ENCODE measurements at regions not wholly inside any gene's neighbourhood (a gene's known extent, or its start where the extent isn't known, plus 50 kb on each side); places are given as distances from the start of the nearest gene placed in this dataset.

- Histone ChIP-seq H3K4me3 (replicated peaks; ENCODE audit: low read depth, low read length) (no peak overlapping the region), H3K36me3 (ENCODE audit: control insufficient read depth, insufficient read depth, low read length) (no peaks in the 10 kb centered on the region), H3K27me3 (replicated peaks; ENCODE audit: control insufficient read depth, insufficient read depth, low read length) (no peaks in the 10 kb centered on the region; the same call in 1 of the 2 replicates)
- TF ChIP-seq CTCF (IDR thresholded peaks at IDR 0.05; ENCODE audit: insufficient read depth, low read length, poor library complexity, severe bottlenecking): no peak
- DNase-seq (ENCODE audit: extremely low read depth, insufficient read length): no peak
Observed at GRCh38 chr1:61616830-61617229, 108.1 kb downstream of the TM2D1 start.

DNA sequence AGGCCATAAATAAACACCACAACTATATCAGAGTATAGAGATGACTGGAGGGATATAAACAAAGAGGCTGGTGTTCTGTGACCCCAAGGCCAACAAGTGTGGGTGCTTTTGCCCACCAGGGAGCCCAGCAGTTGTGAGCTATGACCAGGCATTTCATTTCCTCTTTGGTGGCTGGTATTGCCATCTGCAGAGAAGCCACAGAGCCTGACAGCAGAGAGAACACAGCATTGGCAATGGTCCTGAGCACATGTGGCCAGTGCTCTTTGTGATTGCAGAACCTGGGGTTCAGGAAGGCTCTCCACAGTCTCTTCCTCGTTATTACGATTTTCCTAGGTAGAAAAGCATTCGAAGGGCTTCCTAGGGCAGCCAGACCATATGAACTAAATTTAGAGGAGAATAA is 112.3 kb downstream of the TM2D1 start:
- H3K36me3 ChIP-seq (ENCODE audit: control insufficient read depth, insufficient read depth, low read length): no peaks in the 10 kb centered on the region
- no peak for DNase-seq (ENCODE audit: extremely low read depth, insufficient read length)
- H3K4me3 ChIP-seq (replicated peaks; ENCODE audit: low read depth, low read length): no peak overlapping the region
- no peak for TF ChIP-seq CTCF (IDR thresholded peaks at IDR 0.05; ENCODE audit: insufficient read depth, low read length, poor library complexity, severe bottlenecking)
- H3K27me3 ChIP-seq (replicated peaks; ENCODE audit: control insufficient read depth, insufficient read depth, low read length): no peaks in the 10 kb centered on the region

- Histone ChIP-seq H3K36me3 (ENCODE audit: control insufficient read depth, insufficient read depth, low read length) (no peaks in the 10 kb centered on the region), H3K27me3 (replicated peaks; ENCODE audit: control insufficient read depth, insufficient read depth, low read length) (no peaks in the 10 kb centered on the region), H3K4me3 (replicated peaks; ENCODE audit: low read depth, low read length) (no peak overlapping the region)
- no peak for TF ChIP-seq CTCF (IDR thresholded peaks at IDR 0.05; ENCODE audit: insufficient read depth, low read length, poor library complexity, severe bottlenecking)
- DNase-seq (ENCODE audit: extremely low read depth, insufficient read length): no peak
Observed at GRCh38 chr1:61609040-61609439, 115.9 kb downstream of the TM2D1 start.

DNA sequence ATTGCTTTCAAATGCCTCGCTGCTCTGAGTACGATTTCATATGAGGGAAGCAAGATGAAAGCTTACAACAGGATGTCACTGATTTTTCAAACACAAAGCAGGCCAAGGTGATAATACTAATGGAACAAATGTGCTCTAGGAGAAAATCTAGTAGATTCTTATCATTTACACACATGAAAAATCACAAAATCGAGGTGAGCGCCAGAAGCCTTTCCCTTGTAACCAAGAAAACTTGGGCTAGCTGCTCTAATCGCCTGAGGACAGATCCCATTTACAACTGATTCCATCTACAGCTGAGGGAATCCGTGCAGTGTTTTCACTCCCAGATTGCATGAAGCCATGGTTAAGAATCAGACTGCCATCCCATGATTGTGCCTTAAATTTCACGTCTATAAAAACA is 117.5 kb downstream of the TM2D1 start:
- H3K36me3 ChIP-seq (ENCODE audit: control insufficient read depth, insufficient read depth, low read length): no peaks in the 10 kb centered on the region
- TF ChIP-seq CTCF (IDR thresholded peaks at IDR 0.05; ENCODE audit: insufficient read depth, low read length, poor library complexity, severe bottlenecking): no peak
- no peaks in the 10 kb centered on the region for H3K27me3 ChIP-seq (replicated peaks; ENCODE audit: control insufficient read depth, insufficient read depth, low read length)
- no peak for DNase-seq (ENCODE audit: extremely low read depth, insufficient read length)
- H3K4me3 ChIP-seq (replicated peaks; ENCODE audit: low read depth, low read length): no peak overlapping the region

GRCh38 chr1:61606448-61607312 is 118.3 kb downstream of the TM2D1 start:
- no peak for TF ChIP-seq CTCF (IDR thresholded peaks at IDR 0.05; ENCODE audit: insufficient read depth, low read length, poor library complexity, severe bottlenecking)
- Histone ChIP-seq H3K36me3 (ENCODE audit: control insufficient read depth, insufficient read depth, low read length) (no peaks in the 10 kb centered on the region), H3K27me3 (replicated peaks; ENCODE audit: control insufficient read depth, insufficient read depth, low read length) (no peaks in the 10 kb centered on the region), H3K4me3 (replicated peaks; ENCODE audit: low read depth, low read length) (no peak overlapping the region)
- DNase-seq (ENCODE audit: extremely low read depth, insufficient read length): no peak
